Sigmoid colon (tissue), 6 donors: ENCODE measurements at regions not wholly inside any gene's neighbourhood (a gene's known extent, or its start where the extent isn't known, plus 50 kb on each side); places are given as distances from the start of the nearest gene placed in this dataset.

Experiments used
- DNase-seq: peaks from one replicate; pipeline ENCODE4 v3.0.0-alpha.2; 2019
- H3K27ac ChIP-seq, 4 donors: fragments of 200-600 bp; sonication (generic); one replicate each; pipeline ENCODE4 v1.5.1; 2016 to 2019; ENCODE audit warnings: mild to moderate bottlenecking in 1 of 4
- H3K27me3 ChIP-seq, 3 donors: fragments of 200-600 bp; sonication (generic); one replicate each; pipeline ENCODE4 v1.5.1; 2019; ENCODE audit warnings: mild to moderate bottlenecking in 1 of 3
- H3K36me3 ChIP-seq, 4 donors: fragments of 200-600 bp; sonication (generic); one replicate each; pipeline ENCODE4 v1.5.1; 2016 to 2019
- H3K4me1 ChIP-seq, 4 donors: fragments of 200-600 bp; sonication (generic); one replicate each; pipeline ENCODE4 v1.5.1; 2017 to 2019
- H3K4me3 ChIP-seq, 4 donors: fragments of 200-600 bp; sonication (generic); one replicate each; pipeline ENCODE4 v1.5.1; 2017 to 2019; ENCODE audit warnings: mild to moderate bottlenecking in 2 of 4, moderate library complexity in 1 of 4
- H3K9me3 ChIP-seq, 4 donors: fragments of 200-600 bp in 3 of 4; sonication (generic) in 3 of 4; one replicate each; pipeline versions ENCODE4 v1.5.1 to v1.6.1; 2013 to 2019
- CTCF ChIP-seq, 4 experiments: fragments of 450-650 bp in 3 of 4; fragments of 200-600 bp in 1 of 4; IDR thresholded peaks; one replicate each; pipeline ENCODE4 v1.5.1; 2016 to 2019; ENCODE audit warnings: antibody characterized with exemption in 4 of 4, mild to moderate bottlenecking in 3 of 4, moderate library complexity in 2 of 4
- EP300 ChIP-seq, 4 donors: sonication (generic); formaldehyde crosslinking; IDR thresholded peaks; one replicate each; pipeline ENCODE4 v1.6.1; 2017; ENCODE audit warnings: antibody characterized with exemption in 4 of 4
- POLR2A ChIP-seq, 2 donors: fragments of 450-650 bp; IDR thresholded peaks; one replicate each; pipeline ENCODE4 v1.6.1; 2016; ENCODE audit warnings: antibody characterized with exemption in 2 of 2, mild to moderate bottlenecking in 2 of 2, moderate library complexity in 2 of 2
- POLR2AphosphoS5 ChIP-seq, 4 donors: sonication (generic); formaldehyde crosslinking; IDR thresholded peaks; one replicate each; pipeline ENCODE4 v1.6.1; 2017; ENCODE audit warnings: antibody characterized with exemption in 4 of 4
- WGBS, 2 donors: extraction: QIAGEN DNeasy Blood & Tissue Kit; methylation state at CpG; one replicate each; pipeline ENCODE4 v1.1.7; 2013; 5-methylcytosine and 5-hydroxymethylcytosine counted together
- intact Hi-C: fragments of 100-400 bp; cut with DNase I; formaldehyde crosslinking; loops from one replicate; pipeline ENCODE4 v1.15.1; 2023
- donor health status: healthy with polysubstance abuse.
- donor health status: healthy.

DNA sequence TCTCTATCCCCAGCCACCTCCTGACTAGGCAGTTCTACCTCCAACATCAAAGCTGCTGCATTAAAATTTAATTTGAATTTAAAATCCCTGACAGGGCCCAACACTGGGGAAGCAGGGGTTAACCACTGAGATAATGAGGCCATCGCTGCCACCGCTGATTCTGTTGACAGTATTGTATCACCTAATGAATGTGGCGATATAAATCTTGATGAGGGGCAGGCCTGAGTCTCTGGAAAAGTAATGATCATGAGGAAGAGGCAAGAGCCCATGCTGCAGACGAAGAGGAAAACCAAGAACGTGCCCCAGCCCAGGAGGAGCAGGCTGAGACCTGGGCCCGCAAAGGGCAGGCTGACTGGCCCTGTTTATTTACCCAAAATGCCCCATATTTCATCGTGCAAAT, 251.4 kb upstream of the ZFHX3 start:
- DNase-seq = no peak
- Histone ChIP-seq H3K27ac (no peak overlapping the region), H3K27me3 (peaks cover 0 to 5% (median 0%) of the 10 kb centered on the region in 3 donors), H3K9me3 (no peaks in the 10 kb centered on the region), H3K36me3 (no peaks in the 10 kb centered on the region), H3K4me1 (peaks cover 0 to 4% (median 1%) of the 10 kb centered on the region in 4 donors), H3K4me3 (no peak overlapping the region)
- intact Hi-C loops = no loop called here
- 75 to 85% methylated on average over 7 of the region's 7 CpGs for WGBS, 2 donors
- TF ChIP-seq POLR2A (IDR thresholded peaks at IDR 0.05) = no peak
- TF ChIP-seq POLR2AphosphoS5 (IDR thresholded peaks at IDR 0.05) = no peak

DNA sequence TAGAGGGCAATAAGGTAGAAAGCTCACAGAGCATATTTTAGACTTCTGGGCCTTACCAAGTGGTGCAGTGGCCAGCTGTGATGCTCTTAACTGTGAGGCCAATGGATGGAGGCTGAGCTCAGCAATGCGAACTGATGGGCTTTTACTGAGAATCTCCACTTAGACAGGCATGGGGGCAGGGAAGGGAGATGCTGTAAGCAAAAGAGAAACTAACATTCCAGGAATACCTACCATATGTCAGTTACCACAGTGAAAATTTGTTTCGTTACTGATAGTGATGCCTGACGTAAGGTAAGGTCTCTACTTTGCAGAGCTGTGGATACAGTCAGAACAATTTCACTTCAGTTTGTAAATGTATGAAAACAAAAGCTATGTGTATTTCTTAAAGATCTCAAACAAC, 250.6 kb upstream of the ZFHX3 start:
- no peak overlapping the region for H3K4me3 ChIP-seq
- intact Hi-C loops = no loop called here
- H3K27ac ChIP-seq = no peak overlapping the region
- TF ChIP-seq CTCF (IDR thresholded peaks at IDR 0.05) = no peak
- no peak for TF ChIP-seq EP300 (IDR thresholded peaks at IDR 0.05)
- no peak for TF ChIP-seq POLR2A (IDR thresholded peaks at IDR 0.05)
- TF ChIP-seq POLR2AphosphoS5 (IDR thresholded peaks at IDR 0.05) = no peak
- H3K9me3 ChIP-seq = no peaks in the 10 kb centered on the region
- no peaks in the 10 kb centered on the region for H3K4me1 ChIP-seq
- 75 to 85% methylated on average over 3 of the region's 3 CpGs for WGBS, 2 donors
- DNase-seq = no peak
- H3K27me3 ChIP-seq = no peaks in the 10 kb centered on the region
- no peaks in the 10 kb centered on the region for H3K36me3 ChIP-seq

DNA sequence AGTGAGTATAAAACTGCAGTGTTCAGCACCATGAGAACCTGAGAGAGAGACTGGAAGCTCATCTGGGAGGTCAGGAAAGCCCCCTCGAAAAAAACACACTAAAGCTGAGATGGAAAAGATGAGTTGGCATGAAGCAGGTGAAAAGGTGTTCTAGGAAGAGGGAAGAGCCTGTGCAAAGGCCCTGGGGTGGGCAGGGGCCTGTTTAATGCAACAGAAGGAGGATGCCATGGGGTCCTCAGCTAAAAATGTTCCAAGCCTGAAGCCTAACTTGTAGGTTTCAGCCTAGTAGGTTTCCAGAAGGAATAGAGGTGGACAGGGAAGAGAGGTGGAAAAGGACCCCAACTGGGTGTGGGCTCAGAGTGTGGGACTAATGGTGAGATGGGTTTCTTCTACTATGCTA, 242.3 kb upstream of the ZFHX3 start:
- Histone ChIP-seq H3K27me3 (peaks cover 0 to 11% (median 0%) of the 10 kb centered on the region in 3 donors), H3K9me3 (no peaks in the 10 kb centered on the region), H3K36me3 (no peaks in the 10 kb centered on the region), H3K4me1 (peaks cover 0 to 5% (median 0%) of the 10 kb centered on the region in 4 donors), H3K4me3 (no peak overlapping the region), H3K27ac (no peak overlapping the region)
- no peak for DNase-seq
- intact Hi-C loops = no loop called here
- WGBS, 2 donors = 71 to 81% methylated on average over 1 of the region's 1 CpG
- TF ChIP-seq EP300 (IDR thresholded peaks at IDR 0.05) (no peak), POLR2A (IDR thresholded peaks at IDR 0.05) (no peak), POLR2AphosphoS5 (IDR thresholded peaks at IDR 0.05) (no peak), CTCF (IDR thresholded peaks at IDR 0.05) (no peak)

- Histone ChIP-seq H3K27me3 (peaks cover 0 to 11% (median 0%) of the 10 kb centered on the region in 3 donors), H3K9me3 (no peaks in the 10 kb centered on the region), H3K4me1 (peaks cover 0 to 5% (median 0%) of the 10 kb centered on the region in 4 donors), H3K27ac (no peak overlapping the region), H3K4me3 (no peak overlapping the region), H3K36me3 (no peaks in the 10 kb centered on the region)
- DNase-seq = no peak
- 51 to 88% methylated on average over 4 of the region's 4 CpGs for WGBS, 2 donors
- TF ChIP-seq POLR2AphosphoS5 (IDR thresholded peaks at IDR 0.05) (no peak), CTCF (IDR thresholded peaks at IDR 0.05) (no peak), EP300 (IDR thresholded peaks at IDR 0.05) (no peak), POLR2A (IDR thresholded peaks at IDR 0.05) (no peak)
- intact Hi-C loops = no loop called here
Measured at GRCh38 chr16:73289232-73289631, 241.3 kb upstream of the ZFHX3 start.

- no peak overlapping the region for H3K4me3 ChIP-seq
- intact Hi-C loops = no loop called here
- 83 to 88% methylated on average over 21 of the region's 21 CpGs for WGBS, 2 donors
- no peak for TF ChIP-seq POLR2AphosphoS5 (IDR thresholded peaks at IDR 0.05)
- no peak for TF ChIP-seq CTCF (IDR thresholded peaks at IDR 0.05)
- no peak for TF ChIP-seq EP300 (IDR thresholded peaks at IDR 0.05)
- no peak overlapping the region for H3K27ac ChIP-seq
- H3K9me3 ChIP-seq = no peaks in the 10 kb centered on the region
- DNase-seq = no peak
- H3K27me3 ChIP-seq = peaks cover 0 to 11% (median 0%) of the 10 kb centered on the region in 3 donors
- H3K4me1 ChIP-seq = peaks cover 0 to 5% (median 0%) of the 10 kb centered on the region in 4 donors
- H3K36me3 ChIP-seq = no peaks in the 10 kb centered on the region
Measured at GRCh38 chr16:73288520-73288919, 240.6 kb upstream of the ZFHX3 start.
